Activated T-helper 1 cell treated with Interleukin-2 at 50 U/mL for 16 hours (primary cell): ENCODE measurements at regions not wholly inside any gene's neighbourhood (a gene's known extent, or its start where the extent isn't known, plus 50 kb on each side); places are given as distances from the start of the nearest gene placed in this dataset.

Experiments
- DNase-seq: peaks from one replicate; pipeline ENCODE4 v3.0.0-alpha.2; 2020; ENCODE audit warnings: low read depth

GRCh38 chr4:189032606-189033338, 893.5 kb downstream of the TRIML1 start:
- no peak for DNase-seq

- no peak for DNase-seq
Observed at GRCh38 chr4:189033801-189034347, 894.6 kb downstream of the TRIML1 start.

DNA sequence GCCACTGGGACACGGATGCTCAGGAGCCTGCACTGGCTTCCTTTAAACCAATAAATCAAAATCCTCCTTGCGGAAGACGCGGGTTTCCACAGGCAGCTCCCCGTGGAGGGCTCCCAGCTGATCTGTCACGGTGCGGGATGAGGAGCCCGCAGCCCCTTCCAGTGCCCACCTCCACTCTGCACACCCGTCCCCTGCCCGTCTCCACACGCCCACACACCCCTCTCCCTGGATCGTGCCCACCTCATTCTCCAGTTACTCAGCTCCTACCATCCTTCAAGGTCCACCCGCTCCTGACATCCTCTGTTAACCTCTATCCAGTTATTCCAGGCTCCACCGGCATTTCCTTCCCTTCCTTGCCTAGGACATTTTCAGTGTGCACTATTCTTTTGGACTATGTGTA, 895.9 kb downstream of the TRIML1 start:
- no peak for DNase-seq

DNA sequence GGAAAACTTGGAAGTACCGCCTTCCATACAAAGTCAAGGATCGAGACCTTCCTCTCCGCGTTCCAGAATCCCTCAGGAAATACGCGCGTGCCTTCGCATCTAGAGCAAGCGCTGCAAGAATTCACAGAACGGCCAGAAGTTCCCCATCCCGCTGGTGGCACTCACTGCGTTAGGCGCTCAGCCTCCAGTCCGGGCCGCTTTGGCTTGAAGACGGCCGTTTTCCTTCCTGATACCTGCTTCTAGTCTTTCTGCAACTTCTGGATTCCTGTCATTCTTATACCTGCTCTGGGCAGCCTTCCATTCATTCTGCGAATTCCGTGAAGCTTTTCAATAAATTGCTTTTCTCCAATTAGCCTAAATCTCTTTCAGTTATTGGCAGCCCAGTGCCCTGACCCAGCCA, 896.4 kb downstream of the TRIML1 start:
- no peak for DNase-seq

DNA sequence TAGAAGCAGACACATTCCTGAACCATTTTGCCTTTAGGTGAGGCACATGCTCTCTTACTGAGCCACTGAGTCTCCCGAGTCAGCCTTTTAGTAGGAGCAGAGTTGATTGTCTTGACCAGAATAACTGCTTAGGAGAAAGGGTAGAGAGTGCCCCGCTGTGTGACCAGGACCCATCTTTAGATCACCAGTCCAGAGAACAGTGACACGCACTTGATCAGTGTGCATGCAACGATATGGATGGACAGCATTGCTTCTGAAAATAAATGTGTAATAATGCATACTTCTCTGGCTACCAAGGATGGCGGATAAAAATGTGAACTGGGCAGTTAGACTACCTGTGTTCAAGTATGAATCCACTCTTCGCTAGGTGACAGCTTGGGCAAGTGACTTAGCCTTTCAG, 897.7 kb downstream of the TRIML1 start:
- no peak for DNase-seq

- DNase-seq, result no peak
Observed at GRCh38 chr4:189046642-189047041, 894.0 kb upstream of the FRG1 start.

GRCh38 chr4:189048119-189048518, 892.6 kb upstream of the FRG1 start:
- DNase-seq, result no peak

DNA sequence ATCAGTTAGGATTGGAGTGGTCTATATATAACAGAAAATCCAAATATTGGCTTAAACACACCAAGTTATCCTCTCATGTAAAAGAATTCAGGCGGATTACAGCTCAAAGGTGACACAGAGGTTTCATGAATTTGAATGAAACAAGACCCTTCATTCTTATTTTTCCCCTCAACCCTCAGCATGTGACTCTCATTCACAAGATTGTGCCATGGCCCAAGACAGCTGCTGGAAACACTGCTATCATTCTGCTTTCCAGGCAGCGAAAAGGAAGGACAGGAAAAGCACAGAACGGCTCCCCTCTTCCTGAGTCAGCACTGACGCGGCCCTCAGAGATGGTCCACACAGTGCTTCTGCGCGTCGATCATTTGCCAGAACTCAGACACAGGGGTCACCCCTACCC, 891.0 kb upstream of the FRG1 start:
- no peak for DNase-seq

DNA sequence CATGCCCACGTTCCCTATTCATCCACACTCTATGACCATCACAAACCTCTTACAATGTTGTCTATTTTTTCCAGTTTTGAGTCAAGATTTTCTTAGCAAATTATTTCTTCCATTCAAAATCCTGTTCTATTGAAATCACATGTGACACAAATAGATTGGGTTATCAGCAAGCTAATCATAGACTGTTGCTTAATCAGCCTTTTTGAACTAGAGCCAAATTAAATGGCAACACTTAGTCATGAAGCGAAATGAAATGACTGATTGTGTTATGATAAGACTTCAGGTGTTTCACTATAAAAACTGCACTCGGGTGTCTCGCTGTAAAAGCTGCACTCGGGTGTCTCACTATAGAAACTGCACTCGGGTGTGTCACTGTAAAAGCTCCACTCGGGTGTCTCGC, 890.0 kb upstream of the FRG1 start:
- no peak for DNase-seq

GRCh38 chr4:189053621-189054020, 887.1 kb upstream of the FRG1 start:
- no peak for DNase-seq

DNA sequence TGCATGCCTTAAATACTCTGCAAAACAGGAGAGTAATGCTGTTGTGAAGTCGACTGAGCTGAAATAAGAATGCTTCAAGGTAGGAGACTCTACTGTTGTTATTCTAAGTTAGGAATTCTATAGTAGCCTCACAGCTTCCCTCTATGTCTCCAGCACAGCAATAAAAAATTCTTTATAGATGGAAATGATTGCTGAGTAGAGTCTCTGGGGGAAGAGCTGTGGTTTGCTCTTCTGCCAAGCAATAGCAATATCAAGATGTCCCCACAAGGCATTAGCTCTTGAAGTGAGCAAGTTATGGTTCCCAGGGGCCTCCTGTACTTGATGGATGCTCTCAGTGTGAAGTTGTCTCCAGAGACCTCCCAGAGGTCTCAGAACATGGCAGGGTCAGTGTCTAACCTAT, 880.6 kb upstream of the FRG1 start:
- no peak for DNase-seq

GRCh38 chr4:189062047-189062820, 878.4 kb upstream of the FRG1 start:
- DNase-seq, result no peak

DNA sequence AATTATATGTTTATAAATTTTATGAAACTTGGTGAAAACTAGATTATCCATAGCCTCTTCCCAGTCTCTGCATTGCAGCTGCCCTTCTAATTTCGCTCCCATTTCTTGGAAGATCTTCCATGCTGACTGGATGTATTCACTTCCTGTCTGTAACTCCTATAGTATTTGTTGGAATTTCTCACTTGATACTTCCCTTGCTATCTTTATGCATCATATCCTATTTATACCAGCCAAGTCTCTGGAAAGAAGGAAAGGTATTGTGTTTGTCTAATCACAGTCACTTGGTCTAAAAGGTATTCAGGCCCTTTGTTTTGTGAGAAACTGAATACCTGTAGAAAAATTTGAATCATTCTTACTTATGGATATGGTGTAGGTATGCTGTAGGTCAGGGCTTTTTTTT, 870.9 kb upstream of the FRG1 start:
- no peak for DNase-seq

DNA sequence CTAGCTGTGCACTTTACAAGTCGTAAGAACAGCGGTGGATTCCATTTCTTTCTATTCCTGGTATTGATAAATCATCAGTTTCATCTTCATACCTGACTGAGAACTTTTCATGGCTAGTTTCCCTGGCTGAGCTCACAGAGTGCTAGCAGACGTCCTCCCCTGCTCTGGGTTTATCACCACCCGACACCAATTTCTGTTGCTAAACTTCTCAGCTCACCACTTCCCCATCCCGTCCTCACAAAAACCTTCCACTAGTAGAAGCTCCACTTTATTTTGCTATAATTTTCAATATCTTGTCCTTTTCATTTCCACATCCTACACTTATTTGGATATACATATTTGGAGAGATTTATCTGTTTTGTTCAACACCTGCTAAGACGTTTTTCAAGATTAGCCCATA, 869.4 kb upstream of the FRG1 start:
- DNase-seq, result no peak

DNA sequence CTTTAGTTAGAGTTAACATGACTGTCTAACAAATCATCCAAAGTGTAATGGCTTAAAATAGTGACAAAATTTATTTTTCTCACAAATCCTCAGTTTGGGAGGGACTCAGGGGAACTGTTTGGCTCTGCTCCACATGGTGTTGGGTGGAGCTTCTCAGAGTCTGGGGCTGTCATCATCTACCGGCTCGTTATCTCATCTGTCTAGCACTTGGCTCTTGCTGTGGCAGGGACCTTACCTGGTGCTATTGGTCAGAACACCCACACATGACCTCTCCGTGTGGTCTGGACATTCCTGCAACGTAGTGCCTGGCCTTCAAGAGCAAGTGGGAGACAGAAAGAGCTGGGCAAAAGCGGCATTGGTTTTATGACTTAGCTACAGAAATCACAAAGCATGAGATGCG, 866.9 kb upstream of the FRG1 start:
- no peak for DNase-seq

- no peak for DNase-seq
Observed at GRCh38 chr4:189081826-189082225, 858.8 kb upstream of the FRG1 start.

DNA sequence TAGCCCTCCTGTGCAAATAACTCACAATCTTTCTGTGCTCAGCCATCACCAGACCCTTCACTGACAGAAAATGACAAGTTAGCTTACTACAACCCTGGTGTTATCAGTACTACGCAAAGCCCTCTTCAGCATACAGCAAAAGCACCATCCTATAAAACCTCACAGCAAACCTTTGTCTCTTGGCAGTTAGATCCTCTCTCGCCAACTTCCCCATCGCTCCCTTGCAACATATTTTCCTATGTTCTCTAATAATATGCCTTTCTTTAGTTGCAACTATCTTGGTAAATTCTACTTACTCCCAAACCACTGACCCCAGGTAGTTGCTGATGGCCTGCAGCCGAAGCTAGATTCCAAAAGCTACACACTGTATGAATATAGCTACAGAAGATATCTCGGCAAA, 856.9 kb upstream of the FRG1 start:
- DNase-seq, result no peak

GRCh38 chr4:189084671-189085070, 856.0 kb upstream of the FRG1 start:
- no peak for DNase-seq

DNA sequence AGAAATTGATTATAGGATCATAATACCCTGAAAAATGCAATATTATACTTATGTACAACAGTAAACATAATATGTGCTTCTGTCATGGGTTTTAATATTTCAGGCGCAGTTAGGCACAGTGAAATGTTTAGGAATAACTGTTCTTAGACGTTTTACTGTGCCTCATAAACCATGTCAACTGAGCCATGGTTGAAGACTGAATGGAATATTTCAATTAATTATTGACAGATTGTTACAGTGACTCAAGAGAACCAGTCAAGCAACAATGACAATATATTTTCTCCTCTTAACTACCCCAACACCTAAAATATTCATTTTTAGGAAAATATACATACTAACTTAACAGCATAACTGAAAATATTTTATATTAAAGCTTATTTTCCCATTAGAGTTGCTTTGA, 852.7 kb upstream of the FRG1 start:
- no peak for DNase-seq

DNA sequence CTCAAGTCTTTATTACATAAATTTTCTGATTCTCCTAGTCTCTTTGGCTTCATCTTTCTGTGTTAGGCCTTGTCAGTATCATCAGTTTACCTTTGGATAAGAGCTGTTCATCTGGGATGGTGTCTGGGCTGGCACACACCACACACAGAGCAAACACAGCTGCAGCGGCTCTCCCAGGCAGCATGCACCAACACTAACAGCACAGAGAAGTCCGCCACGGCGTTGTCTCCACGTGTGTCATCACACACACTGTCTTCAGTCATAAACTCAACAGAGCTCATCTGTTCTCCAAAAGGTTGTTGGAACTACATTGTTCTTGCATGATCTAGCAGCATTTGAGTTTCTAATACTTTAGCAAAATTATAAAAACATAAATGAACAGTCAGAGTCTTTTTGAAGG, 851.9 kb upstream of the FRG1 start:
- DNase-seq, result no peak

DNA sequence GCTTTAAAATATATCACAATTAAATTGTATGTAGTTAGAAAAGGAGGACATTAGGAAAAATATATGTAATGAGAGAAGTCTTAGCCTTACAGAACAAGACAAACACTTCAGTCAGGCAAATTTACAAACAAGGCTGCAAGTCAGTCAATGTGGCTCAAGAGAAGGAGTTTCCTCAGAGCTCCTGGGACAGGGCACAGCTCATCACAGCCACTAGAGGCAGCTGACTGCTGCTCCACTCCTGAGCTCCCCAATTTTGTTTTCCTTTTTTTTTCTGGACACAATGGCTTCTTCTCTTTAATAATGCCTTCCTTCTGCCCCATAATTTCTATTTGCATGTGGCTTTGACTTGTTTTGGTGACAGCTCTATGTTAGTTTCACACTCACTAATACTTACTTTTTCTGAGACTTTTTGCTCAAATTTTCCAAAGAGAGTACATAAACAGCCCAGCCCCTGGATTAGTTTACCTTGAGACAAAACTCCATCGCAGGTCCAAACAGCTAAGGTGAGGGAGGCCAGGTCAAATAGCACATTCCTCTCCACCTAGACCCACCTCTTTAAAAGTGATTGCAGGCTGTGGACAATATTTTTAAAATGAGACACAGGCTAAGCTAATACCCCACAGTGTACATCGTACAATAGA, 850.4 kb upstream of the FRG1 start:
- no peak for DNase-seq

- no peak for DNase-seq
Observed at GRCh38 chr4:189092581-189092980, 848.1 kb upstream of the FRG1 start.

- no peak for DNase-seq
Observed at GRCh38 chr4:189096108-189096507, 844.6 kb upstream of the FRG1 start.
